ENCODE measurements at regions not wholly inside any gene's neighbourhood (a gene's known extent, or its start where the extent isn't known, plus 50 kb on each side); places are given as distances from the start of the nearest gene placed in this dataset.

- H3K27me3 ChIP-seq (ENCODE audit: insufficient read depth, low read length), result no peaks in the 10 kb centered on the region
- WGBS (ENCODE audit: extremely low coverage, insufficient read length, low lambda C conversion rate), result no CpG with 5 or more reads among the region's 1 CpG
- DNase-seq, result no peak
- no peak overlapping the region for H3K4me2 ChIP-seq (ENCODE audit: insufficient read depth, insufficient read length, low read length)
- no peak overlapping the region for H2AK5ac ChIP-seq (ENCODE audit: insufficient read length, low read length)
- H3K4ac ChIP-seq (ENCODE audit: low read depth, low read length), result no peak overlapping the region
- H3K27ac ChIP-seq (ENCODE audit: insufficient read length, low read depth, low read length), result no peak overlapping the region
- H3K18ac ChIP-seq (ENCODE audit: insufficient read length, low read depth, low read length), result no peak overlapping the region
- Mint-ChIP-seq H3K4me1 (peaks cover 19 to 25% of the 10 kb centered on the region in 2 experiments), H3K27me3 (ENCODE audit: low read depth) (no peaks in the 10 kb centered on the region), H3K9me3 (no peaks in the 10 kb centered on the region), H3K4me3 (no peak overlapping the region), H3K36me3 (ENCODE audit: insufficient read depth in 1 of 3, low read depth in 3 of 3) (no peaks in the 10 kb centered on the region), H3K27ac (no peak overlapping the region)
- no peak overlapping the region for H2BK20ac ChIP-seq (ENCODE audit: low read depth, low read length, poor library complexity, severe bottlenecking)
- H3K9ac ChIP-seq (ENCODE audit: extremely low read depth, insufficient read length, low read length), result no peak overlapping the region
- H3K56ac ChIP-seq (ENCODE audit: insufficient read length, low read depth, low read length), result no peak overlapping the region
- no peak overlapping the region for H4K8ac ChIP-seq (replicated peaks; ENCODE audit: insufficient read length, low read depth, low read length)
- no peaks in the 10 kb centered on the region for H3K9me3 ChIP-seq (ENCODE audit: control insufficient read depth, low read depth, low read length)
- no peak overlapping the region for H2BK15ac ChIP-seq (ENCODE audit: low read depth, low read length)
- no peak overlapping the region for H2BK120ac ChIP-seq (ENCODE audit: low read depth, low read length, poor library complexity, severe bottlenecking)
- H3K79me1 ChIP-seq (ENCODE audit: insufficient read depth, low read depth, low read length, poor library complexity, severe bottlenecking), result no peaks in the 10 kb centered on the region
- no peak overlapping the region for H2AFZ ChIP-seq (ENCODE audit: low read length)
- H3K23ac ChIP-seq (ENCODE audit: insufficient read length, low read depth, low read length), result no peak overlapping the region
- H3K79me2 ChIP-seq (ENCODE audit: insufficient read depth, low read length), result no peaks in the 10 kb centered on the region
- H3T11ph ChIP-seq (ENCODE audit: low read length), result no peak overlapping the region
- H4K20me1 ChIP-seq (ENCODE audit: control insufficient read depth, insufficient read depth, insufficient read length), result no peaks in the 10 kb centered on the region
- peaks cover 3% of the 10 kb centered on the region; the same call in 1 of the 2 replicates for H3K4me1 ChIP-seq (ENCODE audit: insufficient read depth, low read length)
- H2BK12ac ChIP-seq (ENCODE audit: insufficient read length, low read depth, low read length), result no peak overlapping the region
- H4K91ac ChIP-seq (ENCODE audit: insufficient read length, low read depth, low read length), result no peak overlapping the region
- H2BK5ac ChIP-seq (ENCODE audit: insufficient read length, low read length), result no peak overlapping the region
- no peak overlapping the region for H3K14ac ChIP-seq (ENCODE audit: insufficient read depth, low read length)
- no peak overlapping the region for H4K5ac ChIP-seq (ENCODE audit: insufficient read length, low read depth, low read length)
- no peaks in the 10 kb centered on the region for H3K23me2 ChIP-seq (ENCODE audit: insufficient read length, low read depth, low read length, poor library complexity, severe bottlenecking)
- no peak for TF ChIP-seq CTCF (conservative IDR thresholded peaks at IDR 0.05)
Observed at GRCh38 chr12:71218616-71219015, 60.8 kb upstream of the TSPAN8 start.
